ENCODE measurements at regions not wholly inside any gene's neighbourhood (a gene's known extent, or its start where the extent isn't known, plus 50 kb on each side); places are given as distances from the start of the nearest gene placed in this dataset.

GRCh38 chr14:44265246-44265645 lies 241.8 kb downstream of the FSCB start:
- H3K27ac Mint-ChIP-seq, result no peak overlapping the region
- no peak overlapping the region for H3K4me3 Mint-ChIP-seq
- H3K4me1 Mint-ChIP-seq (ENCODE audit: low read depth), result no peaks in the 10 kb centered on the region
- H3K27me3 Mint-ChIP-seq (ENCODE audit: insufficient read depth), result no peaks in the 10 kb centered on the region
- H3K9me3 Mint-ChIP-seq, result peaks cover 57% of the 10 kb centered on the region
- no peaks in the 10 kb centered on the region for H3K36me3 Mint-ChIP-seq (ENCODE audit: low read depth)
- intact Hi-C loops (cut with micrococcal nuclease), result no loop called here
- no peak for DNase-seq (ENCODE audit: low spot score)

DNA sequence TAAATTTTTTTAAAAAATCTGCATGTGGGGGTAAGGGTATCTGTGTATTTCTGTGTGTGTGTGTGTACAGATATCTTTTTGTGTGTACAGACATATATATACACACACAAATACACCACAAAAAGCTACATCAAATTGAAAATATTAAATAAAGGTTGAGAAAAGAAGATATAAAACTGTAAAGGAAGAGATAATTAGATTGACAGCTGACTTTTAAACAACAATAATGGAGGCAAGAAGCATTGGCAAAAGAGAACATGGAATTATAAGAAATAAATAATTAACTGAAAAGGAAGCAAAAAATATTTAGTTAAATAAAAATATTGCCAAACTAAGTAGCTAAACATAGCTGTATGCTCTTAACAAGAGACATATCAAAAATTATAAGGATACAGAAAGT lies 291.4 kb downstream of the FSCB start:
- H3K27me3 Mint-ChIP-seq (ENCODE audit: insufficient read depth), result no peaks in the 10 kb centered on the region
- no peaks in the 10 kb centered on the region for H3K36me3 Mint-ChIP-seq (ENCODE audit: low read depth)
- no peaks in the 10 kb centered on the region for H3K4me1 Mint-ChIP-seq (ENCODE audit: low read depth)
- no peak overlapping the region for H3K4me3 Mint-ChIP-seq
- no peak overlapping the region for H3K27ac Mint-ChIP-seq
- intact Hi-C loops (cut with micrococcal nuclease), result no loop called here
- peaks cover 11% of the 10 kb centered on the region for H3K9me3 Mint-ChIP-seq
- no peak for DNase-seq (ENCODE audit: low spot score)

DNA sequence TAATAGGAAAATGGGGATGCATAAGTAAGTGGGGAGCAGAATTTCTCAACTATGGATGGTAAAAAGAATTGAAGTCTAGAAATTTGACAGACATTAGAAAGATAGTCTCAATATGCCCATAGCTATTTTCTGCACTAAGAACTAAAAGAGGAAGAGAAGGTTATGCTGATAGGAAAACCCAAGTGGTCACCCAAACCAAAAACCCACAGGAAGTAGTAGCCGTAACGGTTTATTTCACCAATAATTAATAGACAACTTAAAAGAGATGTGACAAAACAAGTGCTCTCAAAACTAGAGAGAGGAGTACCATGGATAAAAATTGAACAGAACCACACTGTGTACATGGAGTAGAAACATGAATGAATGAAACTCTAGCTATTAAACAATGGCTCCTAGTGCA lies 295.4 kb downstream of the FSCB start:
- H3K36me3 Mint-ChIP-seq (ENCODE audit: low read depth), result no peaks in the 10 kb centered on the region
- H3K27ac Mint-ChIP-seq, result no peak overlapping the region
- H3K4me1 Mint-ChIP-seq (ENCODE audit: low read depth), result no peaks in the 10 kb centered on the region
- no peak for DNase-seq (ENCODE audit: low spot score)
- H3K9me3 Mint-ChIP-seq, result peaks cover 10% of the 10 kb centered on the region
- no peak overlapping the region for H3K4me3 Mint-ChIP-seq
- intact Hi-C loops (cut with micrococcal nuclease), result no loop called here
- no peaks in the 10 kb centered on the region for H3K27me3 Mint-ChIP-seq (ENCODE audit: insufficient read depth)

DNA sequence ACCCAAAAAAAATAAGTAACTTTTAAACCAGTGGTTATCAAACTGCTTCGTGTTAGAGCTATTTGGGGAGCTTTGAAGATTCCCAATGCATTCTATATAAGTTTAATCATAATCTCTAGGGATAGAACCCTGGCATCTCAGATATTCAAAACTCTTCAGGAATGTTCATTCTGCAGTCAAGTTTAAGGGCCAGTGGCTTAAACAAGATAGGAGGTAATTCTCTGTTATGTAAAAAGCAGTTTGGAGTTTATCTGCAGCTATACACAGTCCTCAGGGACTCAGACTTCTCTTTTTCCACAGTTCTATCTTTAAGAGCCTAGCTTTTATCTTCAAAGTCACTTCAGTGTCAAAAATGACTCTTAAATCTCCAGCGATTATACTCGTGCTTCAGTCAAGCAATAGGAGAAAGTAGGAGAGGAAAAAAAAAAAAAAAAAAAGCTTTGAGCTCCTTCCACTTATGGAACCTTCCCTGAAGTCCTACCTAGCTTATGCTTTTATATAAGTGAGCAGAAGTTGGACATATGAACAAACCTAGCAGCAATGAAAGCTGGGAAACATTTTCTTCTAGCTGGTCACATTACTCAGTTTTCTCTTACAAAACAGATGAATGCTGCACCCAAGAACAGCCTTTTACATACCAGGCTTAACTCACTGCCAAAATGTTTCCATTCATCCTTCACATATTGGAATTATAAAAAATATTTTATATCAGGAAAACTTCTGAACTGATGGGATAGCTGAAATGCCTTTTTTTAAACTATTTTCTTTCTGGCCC lies 302.8 kb downstream of the FSCB start:
- intact Hi-C loops (cut with micrococcal nuclease), result no loop called here
- Mint-ChIP-seq H3K36me3 (ENCODE audit: low read depth) (no peaks in the 10 kb centered on the region), H3K4me1 (ENCODE audit: low read depth) (no peaks in the 10 kb centered on the region), H3K9me3 (peaks cover 14% of the 10 kb centered on the region), H3K27me3 (ENCODE audit: insufficient read depth) (no peaks in the 10 kb centered on the region), H3K4me3 (no peak overlapping the region), H3K27ac (no peak overlapping the region)
- no peak for DNase-seq (ENCODE audit: low spot score)

- intact Hi-C loops (cut with micrococcal nuclease), result no loop called here
Observed at GRCh38 chr14:44180975-44181374, 326.1 kb downstream of the FSCB start.

GRCh38 chr14:44170556-44170955 lies 336.5 kb downstream of the FSCB start:
- Mint-ChIP-seq H3K27ac (no peak overlapping the region), H3K27me3 (ENCODE audit: insufficient read depth) (no peaks in the 10 kb centered on the region), H3K4me3 (no peak overlapping the region), H3K9me3 (peaks cover 11% of the 10 kb centered on the region), H3K36me3 (ENCODE audit: low read depth) (no peaks in the 10 kb centered on the region), H3K4me1 (ENCODE audit: low read depth) (no peaks in the 10 kb centered on the region)
- intact Hi-C loops (cut with micrococcal nuclease), result no loop called here
- DNase-seq (ENCODE audit: low spot score), result no peak

More at GRCh38 chr14:44180975-44181374, 326.1 kb downstream of the FSCB start:
- H3K4me1 Mint-ChIP-seq (ENCODE audit: low read depth), result no peaks in the 10 kb centered on the region
- H3K9me3 Mint-ChIP-seq, result peaks cover 31% of the 10 kb centered on the region
- no peaks in the 10 kb centered on the region for H3K27me3 Mint-ChIP-seq (ENCODE audit: insufficient read depth)
- no peak for DNase-seq (ENCODE audit: low spot score)
- no peaks in the 10 kb centered on the region for H3K36me3 Mint-ChIP-seq (ENCODE audit: low read depth)
- no peak overlapping the region for H3K4me3 Mint-ChIP-seq
- H3K27ac Mint-ChIP-seq, result no peak overlapping the region

DNA sequence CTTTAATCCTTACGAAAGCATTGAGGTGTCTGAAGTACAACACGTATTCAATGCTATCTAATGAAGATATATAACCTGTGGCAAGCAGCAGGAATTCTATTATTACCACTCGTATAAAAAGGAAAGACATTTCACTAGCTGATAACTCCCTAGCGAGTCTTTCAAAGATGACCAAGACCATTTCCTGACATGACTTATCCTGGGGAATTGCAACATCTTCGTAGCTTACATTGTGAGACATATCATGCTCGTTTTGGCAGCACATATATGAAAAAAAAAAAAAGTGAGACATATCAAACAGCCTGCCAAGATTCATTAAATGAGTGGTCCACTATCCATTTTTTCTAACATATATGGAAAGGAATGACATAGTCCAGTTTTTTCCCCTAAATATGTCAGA lies 337.0 kb downstream of the FSCB start:
- Mint-ChIP-seq H3K9me3 (peaks cover 11% of the 10 kb centered on the region), H3K4me3 (no peak overlapping the region), H3K27me3 (ENCODE audit: insufficient read depth) (no peaks in the 10 kb centered on the region), H3K27ac (no peak overlapping the region), H3K4me1 (ENCODE audit: low read depth) (no peaks in the 10 kb centered on the region), H3K36me3 (ENCODE audit: low read depth) (no peaks in the 10 kb centered on the region)
- intact Hi-C loops (cut with micrococcal nuclease), result no loop called here
- DNase-seq (ENCODE audit: low spot score), result no peak

- intact Hi-C loops (cut with micrococcal nuclease), result no loop called here
- Mint-ChIP-seq H3K27ac (no peak overlapping the region), H3K27me3 (ENCODE audit: insufficient read depth) (no peaks in the 10 kb centered on the region)
Observed at GRCh38 chr14:44168566-44168965, 338.5 kb downstream of the FSCB start.

GRCh38 chr14:44166611-44167010 lies 340.5 kb downstream of the FSCB start:
- intact Hi-C loops (cut with micrococcal nuclease), result no loop called here
- DNase-seq (ENCODE audit: low spot score), result no peak
- no peaks in the 10 kb centered on the region for H3K27me3 Mint-ChIP-seq (ENCODE audit: insufficient read depth)
- no peak overlapping the region for H3K4me3 Mint-ChIP-seq
- H3K4me1 Mint-ChIP-seq (ENCODE audit: low read depth), result no peaks in the 10 kb centered on the region
- peaks cover 8% of the 10 kb centered on the region for H3K9me3 Mint-ChIP-seq
- no peaks in the 10 kb centered on the region for H3K36me3 Mint-ChIP-seq (ENCODE audit: low read depth)
- no peak overlapping the region for H3K27ac Mint-ChIP-seq

More at GRCh38 chr14:44168566-44168965, 338.5 kb downstream of the FSCB start:
- DNase-seq (ENCODE audit: low spot score), result no peak
- H3K4me1 Mint-ChIP-seq (ENCODE audit: low read depth), result no peaks in the 10 kb centered on the region
- H3K4me3 Mint-ChIP-seq, result no peak overlapping the region
- H3K36me3 Mint-ChIP-seq (ENCODE audit: low read depth), result no peaks in the 10 kb centered on the region
- peaks cover 4% of the 10 kb centered on the region for H3K9me3 Mint-ChIP-seq

DNA sequence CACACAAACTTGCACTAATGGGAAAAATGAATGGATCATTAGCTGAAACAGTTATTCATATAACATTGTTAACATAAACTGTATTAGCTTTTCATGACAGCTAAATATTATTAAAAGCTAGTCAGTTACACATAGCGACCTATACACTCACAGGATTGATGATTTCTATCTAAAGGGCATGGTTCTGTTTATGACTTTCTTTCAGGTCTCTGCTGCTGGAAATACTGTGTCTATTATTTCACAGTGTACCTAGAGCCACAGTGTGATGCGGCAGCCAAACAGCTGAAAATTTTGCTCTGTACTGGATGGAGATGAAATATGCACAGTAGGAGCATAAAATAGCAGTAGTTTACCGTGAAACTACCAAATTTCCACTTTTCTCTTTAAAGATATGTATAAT lies 341.1 kb downstream of the FSCB start:
- H3K4me3 Mint-ChIP-seq, result no peak overlapping the region
- no peaks in the 10 kb centered on the region for H3K4me1 Mint-ChIP-seq (ENCODE audit: low read depth)
- DNase-seq (ENCODE audit: low spot score), result no peak
- H3K27ac Mint-ChIP-seq, result no peak overlapping the region
- H3K36me3 Mint-ChIP-seq (ENCODE audit: low read depth), result no peaks in the 10 kb centered on the region
- H3K9me3 Mint-ChIP-seq, result peaks cover 4% of the 10 kb centered on the region
- H3K27me3 Mint-ChIP-seq (ENCODE audit: insufficient read depth), result no peaks in the 10 kb centered on the region
- intact Hi-C loops (cut with micrococcal nuclease), result no loop called here

DNA sequence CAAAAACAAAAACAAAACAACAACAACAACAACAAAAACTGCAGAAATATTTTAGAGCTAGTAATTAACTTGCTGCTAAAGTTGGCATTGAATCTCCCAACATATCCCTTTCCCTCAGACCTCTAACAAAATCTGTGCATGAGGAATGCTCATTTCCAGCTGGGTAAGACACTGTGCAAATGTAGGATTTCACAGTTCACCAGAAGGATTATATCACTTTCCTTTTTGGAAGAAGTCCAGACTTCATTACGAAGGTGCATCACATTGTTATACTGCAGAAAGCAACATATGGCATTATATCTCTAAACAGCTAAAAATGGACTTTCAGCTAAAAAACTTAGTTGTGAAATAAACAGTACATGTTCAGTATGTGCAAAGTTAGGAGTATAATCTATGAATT lies 341.8 kb downstream of the FSCB start:
- H3K27ac Mint-ChIP-seq, result no peak overlapping the region
- no peak for DNase-seq (ENCODE audit: low spot score)
- no peaks in the 10 kb centered on the region for H3K36me3 Mint-ChIP-seq (ENCODE audit: low read depth)
- no peak overlapping the region for H3K4me3 Mint-ChIP-seq
- H3K27me3 Mint-ChIP-seq (ENCODE audit: insufficient read depth), result no peaks in the 10 kb centered on the region
- intact Hi-C loops (cut with micrococcal nuclease), result no loop called here
- peaks cover 4% of the 10 kb centered on the region for H3K9me3 Mint-ChIP-seq
- H3K4me1 Mint-ChIP-seq (ENCODE audit: low read depth), result no peaks in the 10 kb centered on the region

DNA sequence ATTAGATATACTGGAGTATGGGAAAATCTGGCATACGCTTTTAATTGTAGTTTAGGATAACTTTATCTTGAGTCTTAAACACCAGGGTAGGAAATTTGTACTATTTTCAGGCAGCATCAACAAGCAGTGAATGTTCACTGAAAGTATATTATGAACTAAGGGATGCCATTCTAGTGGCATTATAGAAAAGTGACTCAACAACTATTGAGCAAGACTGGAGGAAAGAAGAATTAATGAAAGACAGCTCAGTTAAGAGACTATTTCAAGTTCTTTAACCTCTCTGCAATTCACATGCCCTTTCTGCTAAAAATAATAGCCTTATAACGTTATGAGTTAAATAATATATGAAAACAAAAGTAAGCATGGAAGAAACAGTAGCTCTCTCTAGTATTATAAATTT lies 343.1 kb downstream of the FSCB start:
- H3K27ac Mint-ChIP-seq, result no peak overlapping the region
- H3K36me3 Mint-ChIP-seq (ENCODE audit: low read depth), result no peaks in the 10 kb centered on the region
- no peaks in the 10 kb centered on the region for H3K27me3 Mint-ChIP-seq (ENCODE audit: insufficient read depth)
- H3K4me1 Mint-ChIP-seq (ENCODE audit: low read depth), result no peaks in the 10 kb centered on the region
- no peak for DNase-seq (ENCODE audit: low spot score)
- peaks cover 4% of the 10 kb centered on the region for H3K9me3 Mint-ChIP-seq
- no peak overlapping the region for H3K4me3 Mint-ChIP-seq
- intact Hi-C loops (cut with micrococcal nuclease), result no loop called here

DNA sequence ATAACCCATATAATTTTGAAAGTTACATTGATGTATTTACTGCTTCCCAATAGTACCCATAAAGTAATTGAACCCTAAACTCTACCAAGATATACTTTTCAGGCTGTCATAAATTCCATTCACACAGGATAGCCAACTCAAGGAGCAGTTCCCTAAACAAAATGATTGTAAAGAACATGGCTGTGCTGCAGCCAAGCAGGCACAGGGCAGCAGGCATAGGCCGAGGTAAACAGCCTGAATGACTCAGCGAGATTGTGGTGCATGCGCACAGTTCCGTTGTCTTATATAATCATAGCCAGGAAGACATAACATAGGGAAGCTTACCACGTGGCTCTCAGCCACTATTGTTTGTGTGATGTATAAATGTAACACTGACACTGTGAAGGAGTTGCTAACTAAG lies 344.9 kb downstream of the FSCB start:
- no peak overlapping the region for H3K4me3 Mint-ChIP-seq
- no peaks in the 10 kb centered on the region for H3K36me3 Mint-ChIP-seq (ENCODE audit: low read depth)
- intact Hi-C loops (cut with micrococcal nuclease), result no loop called here
- H3K4me1 Mint-ChIP-seq (ENCODE audit: low read depth), result no peaks in the 10 kb centered on the region
- no peaks in the 10 kb centered on the region for H3K27me3 Mint-ChIP-seq (ENCODE audit: insufficient read depth)
- no peak for DNase-seq (ENCODE audit: low spot score)
- no peak overlapping the region for H3K27ac Mint-ChIP-seq
- H3K9me3 Mint-ChIP-seq, result peaks cover 10% of the 10 kb centered on the region

DNA sequence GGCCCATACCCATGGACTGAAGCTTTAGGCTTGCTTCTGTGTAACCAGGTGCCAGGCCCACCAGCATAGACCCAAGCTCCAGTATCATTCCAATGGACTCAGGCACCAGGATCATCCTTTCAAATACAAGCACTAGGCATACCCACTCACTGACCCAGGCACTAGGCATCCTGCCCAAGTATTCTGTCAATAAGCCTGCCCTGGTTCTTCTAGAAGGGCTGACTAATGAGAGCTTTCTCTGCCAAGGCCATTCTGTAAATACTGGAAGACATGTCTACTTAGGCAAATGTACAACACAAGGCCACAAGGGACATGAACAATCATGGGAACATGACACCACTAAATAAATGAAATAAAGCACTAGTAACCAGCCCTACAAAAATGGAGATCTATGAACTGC lies 352.2 kb downstream of the FSCB start:
- Mint-ChIP-seq H3K27ac (no peak overlapping the region), H3K4me1 (ENCODE audit: low read depth) (no peaks in the 10 kb centered on the region), H3K4me3 (no peak overlapping the region), H3K9me3 (peaks cover 11% of the 10 kb centered on the region), H3K36me3 (ENCODE audit: low read depth) (no peaks in the 10 kb centered on the region), H3K27me3 (ENCODE audit: insufficient read depth) (no peaks in the 10 kb centered on the region)
- DNase-seq (ENCODE audit: low spot score), result no peak
- intact Hi-C loops (cut with micrococcal nuclease), result no loop called here
